ENCODE measurements at regions not wholly inside any gene's neighbourhood (a gene's known extent, or its start where the extent isn't known, plus 50 kb on each side); places are given as distances from the start of the nearest gene placed in this dataset.
"Not testable (repeated sequence)": the region's sequence is repeated elsewhere in the genome, so short reads cannot be mapped to it uniquely, and the experiment has no call there.

- TF ChIP-seq POLR2A, CTCF, POLR2AphosphoS5, EP300 (IDR thresholded peaks at IDR 0.05): not testable (repeated sequence)
Observed at GRCh38 chr16:70040554-70040953, 73.6 kb upstream of the PDPR start.

Measured in stomach (tissue), 4 donors.